AG04449 (cell line): ENCODE measurements at regions not wholly inside any gene's neighbourhood (a gene's known extent, or its start where the extent isn't known, plus 50 kb on each side); places are given as distances from the start of the nearest gene placed in this dataset.
"Not testable (repeated sequence)": the region's sequence is repeated elsewhere in the genome, so short reads cannot be mapped to it uniquely, and the experiment has no call there.

Experiments used
- CTCF ChIA-PET: fragments of 350-600 bp; formaldehyde crosslinking; extraction: SDS; loops from one replicate; lab custom pipeline; 2021; ENCODE audit warnings: antibody characterized with exemption; lab: Yijun Ruan, JAX
- POLR2A ChIA-PET: fragments of 400-600, 350-600 bp; formaldehyde crosslinking; extraction: SDS; loops from one replicate; lab custom pipeline; 2020; ENCODE audit warnings: antibody characterized with exemption, inconsistent platforms; lab: Yijun Ruan, JAX
- DNase-seq: peaks from one replicate; pipeline ENCODE4 v3.0.0-alpha.2; 2010; ENCODE audit warnings: low read depth, low spot score
- H3K4me3 ChIP-seq: 2 replicates; pipeline ENCODE4 v1.5.1; 2011; ENCODE audit warnings: low read depth, mild to moderate bottlenecking, control low read depth, low read length
- TF ChIP-seq, protein P1 (sequence below): IDR thresholded peaks from one replicate; pipeline ENCODE4 v1.5.1; 2011; ENCODE audit warnings: mild to moderate bottlenecking, moderate library complexity, low read length, control low read depth, inconsistent platforms; ENCODE audit not compliant: insufficient read depth; ENCODE audit errors: missing control alignments

DNA sequence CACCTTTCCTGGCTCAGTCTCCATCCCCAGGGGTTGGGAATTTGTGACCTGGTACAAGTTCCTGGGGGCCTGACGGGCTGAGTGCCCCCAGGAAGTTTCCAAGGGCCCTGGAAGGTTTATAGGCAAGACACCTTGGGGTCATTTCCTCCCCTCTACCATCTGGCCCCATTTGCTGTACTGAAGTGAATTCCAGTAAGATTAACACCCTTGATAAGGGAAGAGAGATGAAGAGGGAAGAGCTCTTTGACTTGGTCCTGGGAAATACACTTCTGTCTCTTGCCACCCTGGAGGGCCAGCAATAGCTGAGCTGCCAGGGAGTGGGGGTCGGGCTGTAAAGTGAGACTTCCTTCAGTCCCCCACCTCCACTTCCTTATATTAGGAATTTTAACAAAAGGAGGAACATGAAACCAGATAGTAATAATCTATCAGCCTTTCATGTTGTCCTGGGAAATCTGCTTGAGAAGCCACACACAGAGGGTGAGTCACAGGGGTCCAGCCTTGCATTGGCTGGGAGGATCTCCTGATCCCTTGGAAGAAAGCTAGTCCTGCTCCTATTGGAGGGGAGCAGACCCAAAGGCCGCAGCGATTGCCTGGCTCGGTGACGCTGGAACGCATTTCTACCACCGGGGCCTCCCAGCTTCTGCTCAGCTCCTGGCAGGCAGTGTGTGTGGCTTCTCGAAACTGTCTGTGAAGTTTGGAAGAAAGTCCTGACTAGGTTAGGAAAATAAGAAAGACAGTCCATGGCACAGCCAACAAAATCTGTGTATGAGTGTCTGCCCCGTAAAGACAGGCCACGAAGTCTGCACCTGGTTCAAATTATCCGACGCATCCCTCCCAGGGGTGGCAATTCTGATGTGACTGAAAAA lies 87.3 kb downstream of the ACAA2 start:
- peak; percentile 93 for DNase-seq
- H3K4me3 ChIP-seq, result no peak overlapping the region
- TF ChIP-seq, protein P1, sequence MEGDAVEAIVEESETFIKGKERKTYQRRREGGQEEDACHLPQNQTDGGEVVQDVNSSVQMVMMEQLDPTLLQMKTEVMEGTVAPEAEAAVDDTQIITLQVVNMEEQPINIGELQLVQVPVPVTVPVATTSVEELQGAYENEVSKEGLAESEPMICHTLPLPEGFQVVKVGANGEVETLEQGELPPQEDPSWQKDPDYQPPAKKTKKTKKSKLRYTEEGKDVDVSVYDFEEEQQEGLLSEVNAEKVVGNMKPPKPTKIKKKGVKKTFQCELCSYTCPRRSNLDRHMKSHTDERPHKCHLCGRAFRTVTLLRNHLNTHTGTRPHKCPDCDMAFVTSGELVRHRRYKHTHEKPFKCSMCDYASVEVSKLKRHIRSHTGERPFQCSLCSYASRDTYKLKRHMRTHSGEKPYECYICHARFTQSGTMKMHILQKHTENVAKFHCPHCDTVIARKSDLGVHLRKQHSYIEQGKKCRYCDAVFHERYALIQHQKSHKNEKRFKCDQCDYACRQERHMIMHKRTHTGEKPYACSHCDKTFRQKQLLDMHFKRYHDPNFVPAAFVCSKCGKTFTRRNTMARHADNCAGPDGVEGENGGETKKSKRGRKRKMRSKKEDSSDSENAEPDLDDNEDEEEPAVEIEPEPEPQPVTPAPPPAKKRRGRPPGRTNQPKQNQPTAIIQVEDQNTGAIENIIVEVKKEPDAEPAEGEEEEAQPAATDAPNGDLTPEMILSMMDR, result peak; percentile 42
- POLR2A ChIA-PET, result interaction anchor here (0.7 to 1.0 kb wide), 3 partner anchors 19 to 35 kb away, joined by 3 to 9 read pairs (median 3); no protein-coding TSS in a partner anchor
- CTCF ChIA-PET, result interaction anchor here (0.8 to 2.2 kb wide), 9 partner anchors 8 to 167 kb away, joined by 3 to 6 read pairs (median 4); no protein-coding TSS in a partner anchor

DNA sequence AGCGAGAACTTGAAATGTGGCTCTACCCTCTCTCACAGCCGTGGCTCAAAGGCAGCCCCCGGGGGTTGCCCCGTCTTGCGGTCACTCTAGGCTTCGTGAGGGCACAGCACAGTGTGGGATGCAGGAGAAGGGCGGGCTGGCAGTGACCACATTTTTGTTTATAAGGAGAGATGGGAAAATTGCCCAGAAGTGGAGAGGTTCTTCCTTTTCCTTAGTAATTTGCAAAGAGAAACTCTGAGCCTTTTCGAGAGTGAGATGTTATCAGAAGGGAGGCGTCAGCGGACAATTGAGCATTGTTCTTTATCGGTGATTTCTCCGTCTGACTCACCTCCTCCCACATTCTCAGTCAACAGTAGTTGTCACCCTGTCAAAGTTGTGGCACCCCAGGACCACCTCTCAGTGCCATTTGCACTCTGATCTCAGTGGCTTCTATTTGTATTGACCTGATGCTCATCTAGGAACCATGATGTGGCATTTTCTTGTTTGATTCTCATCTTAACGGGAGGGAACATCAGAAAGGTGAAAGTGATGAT lies 89.6 kb downstream of the ACAA2 start:
- ChIA-PET CTCF (interaction anchor here (0.7 to 1.2 kb wide), 3 partner anchors 16 to 34 kb away, joined by 3 to 4 read pairs (median 3); no protein-coding TSS in a partner anchor), POLR2A (no interaction called here)
- no peak overlapping the region for H3K4me3 ChIP-seq
- no peak for DNase-seq
- TF ChIP-seq, protein P1, result no peak

DNA sequence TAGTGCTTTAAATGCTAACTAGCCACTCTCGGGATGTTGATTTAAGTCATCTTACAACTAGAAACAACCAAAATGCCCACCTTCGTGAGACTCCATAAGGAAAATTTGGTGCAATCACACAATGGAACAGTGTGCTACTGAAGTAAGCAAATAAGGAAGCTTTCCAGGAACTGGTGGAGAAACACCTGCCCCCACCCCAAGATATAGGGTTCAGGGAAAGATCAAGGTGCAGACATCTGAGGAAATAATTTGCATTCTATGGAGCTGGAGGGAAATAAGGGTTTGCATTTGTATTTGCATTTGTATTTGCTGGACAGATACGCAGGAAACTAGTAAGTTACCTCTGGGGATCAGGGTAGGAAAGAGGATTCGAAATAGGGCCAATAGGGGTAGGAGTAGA lies 90.9 kb downstream of the ACAA2 start:
- H3K4me3 ChIP-seq, result no peak overlapping the region
- ChIA-PET CTCF (no interaction called here), POLR2A (no interaction called here)
- no peak for DNase-seq
- TF ChIP-seq, protein P1, result no peak

DNA sequence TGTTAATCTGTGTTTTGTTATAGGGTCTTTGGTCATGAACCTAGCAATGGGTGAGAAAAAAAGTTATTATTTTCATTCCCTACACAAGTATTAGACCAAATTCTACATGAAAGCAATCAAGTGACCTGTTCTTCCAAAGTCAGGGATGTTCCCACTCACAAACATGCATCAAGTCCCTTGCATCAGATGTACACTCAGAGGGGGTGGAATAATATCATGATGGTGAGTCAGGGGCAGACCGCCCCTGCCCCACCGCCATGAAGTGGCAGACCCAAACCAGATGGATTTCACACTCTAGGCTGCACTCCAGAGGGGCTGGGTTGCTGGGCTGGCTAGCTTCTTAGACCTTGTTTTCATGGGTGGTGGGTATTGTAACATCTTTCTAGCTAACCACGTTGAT lies 91.4 kb downstream of the ACAA2 start:
- no peak for DNase-seq
- TF ChIP-seq, protein P1, result no peak
- no peak overlapping the region for H3K4me3 ChIP-seq
- ChIA-PET POLR2A (no interaction called here), CTCF (interaction anchor here (1.5 kb wide), 1 partner anchor 12 kb away, joined by 3 read pairs; no protein-coding TSS in a partner anchor)

DNA sequence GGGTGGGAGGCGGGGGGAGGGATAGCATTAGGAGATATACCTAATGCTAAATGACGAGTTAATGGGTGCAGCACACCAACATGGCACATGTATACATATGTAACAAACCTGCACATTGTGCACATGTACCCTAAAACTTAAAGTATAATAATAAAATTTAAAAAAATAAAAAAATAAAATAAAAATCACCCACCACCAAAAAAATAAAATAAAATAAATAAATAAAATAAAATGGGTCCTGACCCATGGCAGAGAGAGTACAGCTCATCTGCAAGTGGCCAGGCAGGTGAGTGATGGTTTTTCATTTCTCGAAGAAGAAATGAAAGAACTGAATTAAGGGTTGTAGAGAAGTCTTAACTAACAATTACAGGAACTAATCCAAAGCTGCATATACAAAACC lies 92.4 kb downstream of the ACAA2 start:
- POLR2A ChIA-PET, H3K4me3 ChIP-seq, DNase-seq: not testable (repeated sequence)
- CTCF ChIA-PET, result interaction anchor here (1.5 kb wide), 1 partner anchor 11 kb away, joined by 3 read pairs; no protein-coding TSS in a partner anchor

DNA sequence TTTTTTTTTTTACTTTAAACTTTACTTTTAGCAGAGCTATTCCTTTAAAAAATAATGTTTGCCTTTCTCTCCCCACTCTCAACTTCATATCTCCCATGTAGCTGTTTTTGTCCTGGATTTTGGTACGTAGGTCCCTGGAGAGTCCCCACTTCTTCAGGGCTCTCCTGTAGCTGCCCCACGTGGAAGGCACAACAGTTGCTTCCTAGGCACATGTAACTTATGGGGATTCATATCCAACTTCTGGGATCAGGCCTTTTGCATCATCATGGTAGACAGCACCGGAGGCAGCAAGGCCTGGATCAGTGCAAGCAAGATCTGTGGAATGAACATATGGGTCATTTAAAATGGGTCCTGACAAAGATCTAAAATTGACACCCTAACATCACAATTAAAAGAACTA lies 95.7 kb downstream of the ACAA2 start:
- ChIA-PET CTCF (no interaction called here), POLR2A (no interaction called here)
- TF ChIP-seq, protein P1, result no peak
- no peak overlapping the region for H3K4me3 ChIP-seq
- no peak for DNase-seq
